Ishikawa (cell line): ENCODE measurements at regions not wholly inside any gene's neighbourhood (a gene's known extent, or its start where the extent isn't known, plus 50 kb on each side); places are given as distances from the start of the nearest gene placed in this dataset.

Experiments used
- CEBPB ChIP-seq: IDR thresholded peaks from 2 replicates; pipeline ENCODE4 v1.6.1; 2012
- CREB1 ChIP-seq: IDR thresholded peaks from 2 replicates; pipeline ENCODE4 v1.6.1; 2012; ENCODE audit warnings: low read depth
- EGR1 ChIP-seq: IDR thresholded peaks from 2 replicates; pipeline ENCODE4 v1.6.1; 2012
- EP300 ChIP-seq: IDR thresholded peaks from 2 replicates; pipeline ENCODE4 v1.6.1; 2012; ENCODE audit warnings: borderline replicate concordance
- FOXM1 ChIP-seq: IDR thresholded peaks from 2 replicates; pipeline ENCODE4 v1.6.1; 2012; ENCODE audit warnings: low read depth, borderline replicate concordance
- NFIC ChIP-seq: IDR thresholded peaks from 2 replicates; pipeline ENCODE4 v1.6.1; 2012
- RAD21 ChIP-seq: IDR thresholded peaks from 2 replicates; pipeline ENCODE4 v1.6.1; 2012; ENCODE audit warnings: low read depth
- TAF1 ChIP-seq: IDR thresholded peaks from 2 replicates; pipeline ENCODE4 v1.6.1; 2012; ENCODE audit warnings: low read depth, mild to moderate bottlenecking
- TCF12 ChIP-seq: IDR thresholded peaks from 2 replicates; pipeline ENCODE4 v1.6.1; 2012; ENCODE audit warnings: low read depth
- TEAD4 ChIP-seq: IDR thresholded peaks from 2 replicates; pipeline ENCODE4 v1.6.1; 2012
- YY1 ChIP-seq: IDR thresholded peaks from 2 replicates; pipeline ENCODE4 v1.6.1; 2012; ENCODE audit warnings: low read depth
- ZBTB7A ChIP-seq: IDR thresholded peaks from 2 replicates; pipeline ENCODE4 v1.6.1; 2012; ENCODE audit warnings: low read depth
- TF ChIP-seq, protein P1 (sequence below): IDR thresholded peaks from 2 replicates; pipeline ENCODE4 v1.6.1; 2012
- TF ChIP-seq, protein P2 (sequence below): IDR thresholded peaks from 2 replicates; pipeline ENCODE4 v1.6.1; 2012
- TF ChIP-seq, protein P3 (sequence below): IDR thresholded peaks from 2 replicates; pipeline ENCODE4 v1.6.1; 2012; ENCODE audit warnings: low read depth, mild to moderate bottlenecking

DNA sequence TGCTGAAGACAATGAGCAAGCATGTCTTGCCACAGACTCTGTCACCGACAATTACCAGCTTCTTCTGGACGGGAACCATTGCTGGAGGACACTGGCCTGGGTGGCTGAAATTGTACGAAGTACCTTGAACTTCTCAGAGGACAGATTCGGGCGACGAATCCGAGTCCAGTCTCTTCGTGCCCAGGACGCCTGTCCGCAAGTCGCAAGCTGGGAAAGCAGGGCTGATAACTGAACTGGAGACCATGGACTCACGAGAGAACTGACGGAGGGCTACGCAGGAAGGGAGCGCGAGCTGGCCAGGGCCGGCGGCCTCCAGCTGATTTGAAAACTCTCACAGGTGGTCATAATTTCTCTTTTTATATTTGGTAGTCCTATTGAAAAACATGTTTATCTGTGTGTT, 1229.5 kb upstream of the MAP3K7 start:
- TF ChIP-seq EP300: no peak

DNA sequence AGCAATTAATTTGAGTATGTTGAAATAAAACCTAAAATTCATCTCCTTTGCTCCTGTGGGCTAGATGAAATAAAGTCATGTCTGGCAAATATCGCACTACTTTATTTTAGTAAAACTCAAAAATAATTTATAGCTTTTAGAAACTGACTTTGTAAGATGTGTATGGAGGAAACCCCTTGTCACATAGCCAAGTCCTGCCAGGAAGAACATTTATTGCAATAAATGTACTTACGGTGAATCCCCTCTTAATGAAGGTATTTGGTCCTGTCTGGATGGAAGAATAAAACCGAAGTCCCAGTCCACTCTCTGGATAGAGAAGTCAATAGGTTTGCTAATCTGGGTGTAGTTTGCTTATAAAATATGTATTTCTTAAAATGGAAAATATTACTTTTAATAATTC, 1226.8 kb upstream of the MAP3K7 start:
- TF ChIP-seq, protein P1, sequence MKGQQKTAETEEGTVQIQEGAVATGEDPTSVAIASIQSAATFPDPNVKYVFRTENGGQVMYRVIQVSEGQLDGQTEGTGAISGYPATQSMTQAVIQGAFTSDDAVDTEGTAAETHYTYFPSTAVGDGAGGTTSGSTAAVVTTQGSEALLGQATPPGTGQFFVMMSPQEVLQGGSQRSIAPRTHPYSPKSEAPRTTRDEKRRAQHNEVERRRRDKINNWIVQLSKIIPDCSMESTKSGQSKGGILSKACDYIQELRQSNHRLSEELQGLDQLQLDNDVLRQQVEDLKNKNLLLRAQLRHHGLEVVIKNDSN: no peak

GRCh38 chr6:91812596-91813274, 1225.9 kb upstream of the MAP3K7 start:
- no peak for TF ChIP-seq RAD21

DNA sequence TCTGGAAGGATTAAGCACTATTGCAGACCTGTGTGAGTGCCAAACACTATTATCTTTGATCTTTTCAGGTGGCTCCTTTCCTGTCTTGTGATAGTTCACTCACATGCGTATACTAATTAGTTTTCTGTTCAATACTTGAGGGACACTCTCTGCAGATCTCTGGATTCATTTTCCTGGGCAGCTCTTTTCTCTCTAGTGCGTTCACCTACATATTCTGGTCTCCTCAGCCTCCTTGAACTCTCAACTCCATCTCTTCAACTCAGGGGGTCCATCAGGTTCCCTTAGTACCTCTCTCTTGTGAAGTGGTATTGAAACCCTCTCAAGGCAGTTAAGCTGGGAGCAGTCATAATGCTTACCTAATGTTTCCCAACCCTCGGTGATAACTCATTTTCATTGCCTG, 1218.1 kb upstream of the MAP3K7 start:
- TF ChIP-seq ZBTB7A (no peak), NFIC (no peak), EP300 (no peak), TEAD4 (no peak), YY1 (no peak), FOXM1 (no peak), CEBPB (no peak), TAF1 (no peak), CREB1 (no peak), TCF12 (no peak), RAD21 (no peak), EGR1 (no peak)
- TF ChIP-seq, protein P2, sequence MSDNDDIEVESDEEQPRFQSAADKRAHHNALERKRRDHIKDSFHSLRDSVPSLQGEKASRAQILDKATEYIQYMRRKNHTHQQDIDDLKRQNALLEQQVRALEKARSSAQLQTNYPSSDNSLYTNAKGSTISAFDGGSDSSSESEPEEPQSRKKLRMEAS: no peak
- TF ChIP-seq, protein P3, sequence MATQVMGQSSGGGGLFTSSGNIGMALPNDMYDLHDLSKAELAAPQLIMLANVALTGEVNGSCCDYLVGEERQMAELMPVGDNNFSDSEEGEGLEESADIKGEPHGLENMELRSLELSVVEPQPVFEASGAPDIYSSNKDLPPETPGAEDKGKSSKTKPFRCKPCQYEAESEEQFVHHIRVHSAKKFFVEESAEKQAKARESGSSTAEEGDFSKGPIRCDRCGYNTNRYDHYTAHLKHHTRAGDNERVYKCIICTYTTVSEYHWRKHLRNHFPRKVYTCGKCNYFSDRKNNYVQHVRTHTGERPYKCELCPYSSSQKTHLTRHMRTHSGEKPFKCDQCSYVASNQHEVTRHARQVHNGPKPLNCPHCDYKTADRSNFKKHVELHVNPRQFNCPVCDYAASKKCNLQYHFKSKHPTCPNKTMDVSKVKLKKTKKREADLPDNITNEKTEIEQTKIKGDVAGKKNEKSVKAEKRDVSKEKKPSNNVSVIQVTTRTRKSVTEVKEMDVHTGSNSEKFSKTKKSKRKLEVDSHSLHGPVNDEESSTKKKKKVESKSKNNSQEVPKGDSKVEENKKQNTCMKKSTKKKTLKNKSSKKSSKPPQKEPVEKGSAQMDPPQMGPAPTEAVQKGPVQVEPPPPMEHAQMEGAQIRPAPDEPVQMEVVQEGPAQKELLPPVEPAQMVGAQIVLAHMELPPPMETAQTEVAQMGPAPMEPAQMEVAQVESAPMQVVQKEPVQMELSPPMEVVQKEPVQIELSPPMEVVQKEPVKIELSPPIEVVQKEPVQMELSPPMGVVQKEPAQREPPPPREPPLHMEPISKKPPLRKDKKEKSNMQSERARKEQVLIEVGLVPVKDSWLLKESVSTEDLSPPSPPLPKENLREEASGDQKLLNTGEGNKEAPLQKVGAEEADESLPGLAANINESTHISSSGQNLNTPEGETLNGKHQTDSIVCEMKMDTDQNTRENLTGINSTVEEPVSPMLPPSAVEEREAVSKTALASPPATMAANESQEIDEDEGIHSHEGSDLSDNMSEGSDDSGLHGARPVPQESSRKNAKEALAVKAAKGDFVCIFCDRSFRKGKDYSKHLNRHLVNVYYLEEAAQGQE: no peak
- TF ChIP-seq, protein P1: no peak

- TF ChIP-seq CREB1: no peak
- no peak for TF ChIP-seq TCF12
- no peak for TF ChIP-seq ZBTB7A
- no peak for TF ChIP-seq TAF1
- TF ChIP-seq TEAD4: no peak
- no peak for TF ChIP-seq YY1
- TF ChIP-seq, protein P1: no peak
- no peak for TF ChIP-seq CEBPB
- TF ChIP-seq FOXM1: no peak
- TF ChIP-seq NFIC: no peak
- TF ChIP-seq EGR1: no peak
- TF ChIP-seq, protein P3: no peak
- no peak for TF ChIP-seq RAD21
- TF ChIP-seq, protein P2: no peak
- TF ChIP-seq EP300: no peak
Measured at GRCh38 chr6:91802431-91802830, 1215.6 kb upstream of the MAP3K7 start.

DNA sequence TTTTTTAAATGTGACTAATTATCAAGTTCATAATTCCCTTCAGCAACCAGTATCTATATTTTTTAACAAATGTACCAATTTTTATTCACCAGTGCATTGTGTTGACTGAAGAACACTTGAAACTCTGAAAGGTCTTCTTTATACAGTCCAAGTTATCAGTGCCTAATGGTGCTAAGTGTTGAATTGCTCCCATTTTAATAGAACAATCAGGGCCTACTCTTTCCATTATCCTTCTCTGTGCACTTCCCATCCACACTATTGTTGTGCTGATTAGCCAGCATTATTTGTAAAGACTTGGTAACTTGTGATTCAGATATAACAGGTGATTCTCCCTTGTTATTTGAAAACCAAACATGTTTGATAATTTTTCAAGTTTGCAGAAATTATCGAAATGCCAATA, 1209.7 kb upstream of the MAP3K7 start:
- TF ChIP-seq, protein P1: no peak
- TF ChIP-seq NFIC (no peak), CREB1 (no peak), TEAD4 (no peak), FOXM1 (no peak), CEBPB (no peak)
- TF ChIP-seq, protein P3: no peak
- TF ChIP-seq, protein P2: no peak
